GM12875 (cell line): ENCODE measurements at regions not wholly inside any gene's neighbourhood (a gene's known extent, or its start where the extent isn't known, plus 50 kb on each side); places are given as distances from the start of the nearest gene placed in this dataset.

Experiments
- H3K4me3 ChIP-seq: one replicate; pipeline ENCODE4 v1.5.1; 2011; ENCODE audit warnings: low read depth, low read length, control low read depth
- CTCF ChIP-seq: IDR thresholded peaks from 2 replicates; pipeline ENCODE4 v1.5.1; 2011; ENCODE audit warnings: low read depth, mild to moderate bottlenecking, control low read depth, inconsistent platforms, low read length, moderate library complexity, borderline replicate concordance; ENCODE audit not compliant: insufficient read depth

- TF ChIP-seq CTCF: no peak
- no peak overlapping the region for H3K4me3 ChIP-seq
Measured at GRCh38 chr3:150168698-150169097, 198.0 kb upstream of the PFN2 start.

GRCh38 chr3:150165396-150166094 lies 194.8 kb upstream of the PFN2 start:
- no peak for TF ChIP-seq CTCF

GRCh38 chr3:150161011-150161410 lies 190.3 kb upstream of the PFN2 start:
- H3K4me3 ChIP-seq: no peak overlapping the region
- TF ChIP-seq CTCF: no peak

More at GRCh38 chr3:150165396-150166094, 194.8 kb upstream of the PFN2 start:
- H3K4me3 ChIP-seq: no peak overlapping the region

- TF ChIP-seq CTCF: no peak
Measured at GRCh38 chr3:150158943-150159625, 188.4 kb upstream of the PFN2 start.

GRCh38 chr3:150152567-150152966 lies 181.9 kb upstream of the PFN2 start:
- TF ChIP-seq CTCF: no peak
- no peak overlapping the region for H3K4me3 ChIP-seq

More at GRCh38 chr3:150158943-150159625, 188.4 kb upstream of the PFN2 start:
- H3K4me3 ChIP-seq: no peak overlapping the region

GRCh38 chr3:150150633-150151032 lies 179.9 kb upstream of the PFN2 start:
- no peak overlapping the region for H3K4me3 ChIP-seq
- TF ChIP-seq CTCF: no peak

GRCh38 chr3:150149651-150150051 lies 179.0 kb upstream of the PFN2 start:
- no peak for TF ChIP-seq CTCF
- no peak overlapping the region for H3K4me3 ChIP-seq
